SH-SY5Y (cell line): ENCODE measurements at regions not wholly inside any gene's neighbourhood (a gene's known extent, or its start where the extent isn't known, plus 50 kb on each side); places are given as distances from the start of the nearest gene placed in this dataset.

Experiments used
- GATA2 ChIP-seq: IDR thresholded peaks from 2 replicates; pipeline ENCODE4 v1.6.1; 2011; ENCODE audit warnings: mild to moderate bottlenecking, low read depth, low read length
- GATA3 ChIP-seq: IDR thresholded peaks from 2 replicates; pipeline ENCODE4 v1.6.1; 2011; ENCODE audit warnings: low read depth, mild to moderate bottlenecking, low read length, moderate library complexity

- no peak for TF ChIP-seq GATA3
- TF ChIP-seq GATA2: no peak
Observed at GRCh38 chr12:19757317-19757877, 318.1 kb downstream of the AEBP2 start.
